Uterus (tissue), 2 donors: ENCODE measurements at regions not wholly inside any gene's neighbourhood (a gene's known extent, or its start where the extent isn't known, plus 50 kb on each side); places are given as distances from the start of the nearest gene placed in this dataset.

Experiments used
- POLR2A ChIP-seq, 2 donors: fragments of 450-650 bp; IDR thresholded peaks; one replicate each; pipeline ENCODE4 v1.6.1; 2016; ENCODE audit warnings: antibody characterized with exemption in 2 of 2, mild to moderate bottlenecking in 1 of 2, moderate library complexity in 1 of 2
- TF ChIP-seq, protein P1 (sequence below), 4 experiments: fragments of 200-600 bp in 2 of 4; fragments of 450-650 bp in 2 of 4; sonication (generic) in 2 of 4; IDR thresholded peaks; one replicate each; pipeline ENCODE4 v1.5.1; 2016 to 2019; ENCODE audit warnings: antibody characterized with exemption in 4 of 4, mild to moderate bottlenecking in 2 of 4, moderate library complexity in 1 of 4

- TF ChIP-seq POLR2A (IDR thresholded peaks at IDR 0.05), result no peak
- TF ChIP-seq, protein P1, sequence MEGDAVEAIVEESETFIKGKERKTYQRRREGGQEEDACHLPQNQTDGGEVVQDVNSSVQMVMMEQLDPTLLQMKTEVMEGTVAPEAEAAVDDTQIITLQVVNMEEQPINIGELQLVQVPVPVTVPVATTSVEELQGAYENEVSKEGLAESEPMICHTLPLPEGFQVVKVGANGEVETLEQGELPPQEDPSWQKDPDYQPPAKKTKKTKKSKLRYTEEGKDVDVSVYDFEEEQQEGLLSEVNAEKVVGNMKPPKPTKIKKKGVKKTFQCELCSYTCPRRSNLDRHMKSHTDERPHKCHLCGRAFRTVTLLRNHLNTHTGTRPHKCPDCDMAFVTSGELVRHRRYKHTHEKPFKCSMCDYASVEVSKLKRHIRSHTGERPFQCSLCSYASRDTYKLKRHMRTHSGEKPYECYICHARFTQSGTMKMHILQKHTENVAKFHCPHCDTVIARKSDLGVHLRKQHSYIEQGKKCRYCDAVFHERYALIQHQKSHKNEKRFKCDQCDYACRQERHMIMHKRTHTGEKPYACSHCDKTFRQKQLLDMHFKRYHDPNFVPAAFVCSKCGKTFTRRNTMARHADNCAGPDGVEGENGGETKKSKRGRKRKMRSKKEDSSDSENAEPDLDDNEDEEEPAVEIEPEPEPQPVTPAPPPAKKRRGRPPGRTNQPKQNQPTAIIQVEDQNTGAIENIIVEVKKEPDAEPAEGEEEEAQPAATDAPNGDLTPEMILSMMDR (IDR thresholded peaks at IDR 0.05), result no peak
Observed at GRCh38 chr2:120619579-120619978, 116.1 kb upstream of the GLI2 start.
